ENCODE measurements at regions not wholly inside any gene's neighbourhood (a gene's known extent, or its start where the extent isn't known, plus 50 kb on each side); places are given as distances from the start of the nearest gene placed in this dataset.

GRCh38 chr14:80390906-80391305 lies 179.6 kb upstream of the DIO2 start:
- TF ChIP-seq POLR2A (IDR thresholded peaks at IDR 0.05) (no peak), CTCF (IDR thresholded peaks at IDR 0.05) (no peak)

Data from right lobe of liver (tissue), 4 donors.